HepG2 (cell line): ENCODE measurements at regions not wholly inside any gene's neighbourhood (a gene's known extent, or its start where the extent isn't known, plus 50 kb on each side); places are given as distances from the start of the nearest gene placed in this dataset.

Experiments
- ATAC-seq: fragments of 200-7000 bp; cut with Tn5 transposase; 3 replicates; pipeline ENCODE4 v1.9.1; 2020; ENCODE audit warnings: mild to moderate bottlenecking, moderate library complexity
- BruUV-seq: library from RNA; stranded (reverse); fragments of 400-500 nt; replicated peaks from 2 replicates; lab custom pipeline; 2021; lab: Mats Ljungman, UMichigan
- CTCF ChIA-PET: fragments of 300-600 bp; formaldehyde crosslinking; extraction: SDS; loops from one replicate; lab custom pipeline; 2021; ENCODE audit warnings: low total read pairs, inconsistent platforms, low intra/inter-chr PET ratio; lab: Yijun Ruan, JAX
- POLR2A ChIA-PET: fragments of 350-600 bp; sonication (Branson Sonifier 250); formaldehyde crosslinking; loops from one replicate; lab custom pipeline; 2020; ENCODE audit warnings: antibody characterized with exemption, inconsistent platforms; lab: Yijun Ruan, JAX
- DNase-seq: peaks from one replicate; pipeline ENCODE4 v3.0.0-alpha.2; 2015; ENCODE audit warnings: low spot score
- FAIRE-seq: peaks from 3 replicates; lab custom pipeline; 2011; peaks lifted over from hg19 to GRCh38; lab: Jason Lieb, UNC
- H2AFZ ChIP-seq: one replicate; pipeline ENCODE4 v1.6.1; 2011; ENCODE audit warnings: low read length, inconsistent platforms
- H3K27ac ChIP-seq: fragments of 300-600 bp; 3 replicates; pipeline ENCODE4 v1.8.0; 2011; ENCODE audit warnings: mixed run types, mild to moderate bottlenecking, mixed read lengths, low read length, inconsistent platforms; ENCODE audit not compliant: insufficient read depth; ENCODE audit errors: extremely low read length
- H3K27me3 ChIP-seq, 2 experiments: fragments of 200-600 bp in 1 of 2; 2 replicates in 1 of 2; 3 replicates in 1 of 2; pipeline versions ENCODE4 v1.6.0 to v1.8.0; 2011; ENCODE audit warnings: low read length in 2 of 2, mild to moderate bottlenecking in 2 of 2, moderate library complexity in 2 of 2, inconsistent platforms in 1 of 2; ENCODE audit not compliant: insufficient read depth in 2 of 2, control insufficient read depth in 1 of 2
- H3K36me3 ChIP-seq, 2 experiments: fragments of 200-600 bp in 1 of 2; replicated peaks in 1 of 2; 2 replicates in 1 of 2; 3 replicates in 1 of 2; pipeline versions ENCODE4 v1.5.1 to v1.8.0; 2011; ENCODE audit warnings: low read length in 2 of 2, inconsistent platforms in 1 of 2; ENCODE audit not compliant: insufficient read depth in 2 of 2, control insufficient read depth in 1 of 2
- H3K4me1 ChIP-seq: 2 replicates; pipeline ENCODE4 v1.5.1; 2012; ENCODE audit warnings: low read length, inconsistent platforms; ENCODE audit not compliant: insufficient read depth
- H3K4me2 ChIP-seq: 2 replicates; pipeline ENCODE4 v1.6.0; 2011; ENCODE audit warnings: low read depth, low read length, inconsistent platforms
- H3K4me3 ChIP-seq, 3 experiments: fragments of 200-600 bp in 1 of 3; sonication (generic), shearing (Covaris generic) in 1 of 3; replicated peaks in 1 of 3; 2 replicates each; pipeline ENCODE4 v1.5.1; 2011 to 2016; ENCODE audit warnings: low read length in 3 of 3, inconsistent platforms in 2 of 3, low read depth in 2 of 3, mild to moderate bottlenecking in 2 of 3, control low read depth in 1 of 3, mixed read lengths in 1 of 3; ENCODE audit not compliant: insufficient read depth in 1 of 3
- H3K79me2 ChIP-seq: one replicate; pipeline ENCODE4 v1.6.1; 2011; ENCODE audit warnings: low read length, inconsistent platforms; ENCODE audit not compliant: insufficient read depth
- H3K9ac ChIP-seq: 2 replicates; pipeline ENCODE4 v1.6.0; 2011; ENCODE audit warnings: mild to moderate bottlenecking, low read depth, low read length, inconsistent platforms; ENCODE audit not compliant: insufficient read depth
- H3K9me3 ChIP-seq: 2 replicates; pipeline ENCODE4 v1.5.1; 2012; ENCODE audit warnings: mild to moderate bottlenecking, low read length
- H4K20me1 ChIP-seq: 2 replicates; pipeline ENCODE4 v1.6.0; 2011; ENCODE audit warnings: inconsistent platforms, mild to moderate bottlenecking, low read length, moderate library complexity; ENCODE audit not compliant: insufficient read depth
- CBX5 ChIP-seq: sonication (generic); formaldehyde crosslinking; IDR thresholded peaks from 2 replicates; pipeline ENCODE4 v1.4.0; 2020; ENCODE audit warnings: missing genetic modification reagents, borderline replicate concordance
- HNRNPK ChIP-seq: fragments of 200-400 bp; formaldehyde crosslinking; IDR thresholded peaks from 2 replicates; pipeline ENCODE4 v1.6.1; 2018; ENCODE audit warnings: low read length, low read depth, moderate library complexity, mild to moderate bottlenecking; ENCODE audit not compliant: poor library complexity, severe bottlenecking
- HNRNPL ChIP-seq: fragments of 200-400 bp; formaldehyde crosslinking; IDR thresholded peaks from 2 replicates; pipeline ENCODE4 v1.6.1; 2017; ENCODE audit warnings: mild to moderate bottlenecking, low read depth, low read length
- KMT2B ChIP-seq: IDR thresholded peaks from 2 replicates; pipeline ENCODE4 v1.6.1; 2016; ENCODE audit warnings: missing genetic modification reagents, missing compliant biosample characterization
- PCBP1 ChIP-seq: fragments of 200-400 bp; formaldehyde crosslinking; IDR thresholded peaks from 2 replicates; pipeline ENCODE4 v1.6.1; 2017; ENCODE audit warnings: mild to moderate bottlenecking, low read depth, low read length, borderline replicate concordance
- POLR2AphosphoS2 ChIP-seq: IDR thresholded peaks from 2 replicates; pipeline ENCODE4 v1.6.1; 2011; ENCODE audit warnings: low read depth, low read length, improper control_type of control experiment
- TMF1 ChIP-seq: sonication (generic); formaldehyde crosslinking; IDR thresholded peaks from 2 replicates; pipeline ENCODE4 v1.8.1; 2022; ENCODE audit warnings: low read depth, missing genetic modification reagents
- YEATS2 ChIP-seq: sonication (generic); formaldehyde crosslinking; IDR thresholded peaks from 2 replicates; pipeline ENCODE4 v1.4.0; 2020; ENCODE audit warnings: missing genetic modification reagents, borderline replicate concordance
- ZNF30 ChIP-seq: sonication (generic); formaldehyde crosslinking; IDR thresholded peaks from 2 replicates; pipeline ENCODE4 v1.5.0; 2020; ENCODE audit warnings: mild to moderate bottlenecking, missing genetic modification reagents
- ZNF350 ChIP-seq: sonication (generic); formaldehyde crosslinking; IDR thresholded peaks from 2 replicates; pipeline ENCODE4 v1.4.0; 2020; ENCODE audit warnings: mild to moderate bottlenecking, low read depth, missing genetic modification reagents, borderline replicate concordance
- ZNF550 ChIP-seq: sonication (generic); formaldehyde crosslinking; IDR thresholded peaks from 2 replicates; pipeline ENCODE4 v1.4.0; 2020; ENCODE audit warnings: mild to moderate bottlenecking, missing genetic modification reagents, borderline replicate concordance
- ZNF784 ChIP-seq: sonication (generic); formaldehyde crosslinking; IDR thresholded peaks from 2 replicates; pipeline ENCODE4 v1.5.1; 2020; ENCODE audit warnings: missing genetic modification reagents, mild to moderate bottlenecking, borderline replicate concordance
- ZSCAN20 ChIP-seq: sonication (generic); formaldehyde crosslinking; IDR thresholded peaks from 2 replicates; pipeline ENCODE4 v1.4.0; 2020; ENCODE audit warnings: missing genetic modification reagents, mild to moderate bottlenecking, borderline replicate concordance
- ZSCAN22 ChIP-seq: sonication (generic); formaldehyde crosslinking; IDR thresholded peaks from 2 replicates; pipeline ENCODE4 v1.4.0; 2020; ENCODE audit warnings: mild to moderate bottlenecking, missing genetic modification reagents
- ZXDC ChIP-seq: sonication (generic); formaldehyde crosslinking; IDR thresholded peaks from 2 replicates; pipeline ENCODE4 v1.5.0; 2020; ENCODE audit warnings: mild to moderate bottlenecking, missing genetic modification reagents
- WGBS: methylation state at CpG from one replicate; pipeline ENCODE4 v1.1.6; 2017; ENCODE audit warnings: low lambda C conversion rate; 5-methylcytosine and 5-hydroxymethylcytosine counted together
- in situ Hi-C: cut with HindIII; loops from 2 replicates; pipeline ENCODE4 v1.10.0; 2017; ENCODE audit warnings: low pct_unique_long_range_greater_than_20kb; ENCODE audit not compliant: extremely low pct_ligation_motif_present
- intact Hi-C: fragments of 100-400 bp; cut with micrococcal nuclease; formaldehyde crosslinking; loops from one replicate; pipeline ENCODE4 v1.10.0; 2022; ENCODE audit not compliant: unreplicated experiment

- peaks cover 4 to 11% of the 10 kb centered on the region in 2 experiments; a peak in 1 of 5 replicates for H3K27me3 ChIP-seq
- DNase-seq, result no peak
- ChIA-PET CTCF (no interaction called here), POLR2A (no interaction called here)
- 3% methylated on average over 2 of the region's 2 CpGs for WGBS
- in situ Hi-C loops (no loop called here), intact Hi-C loops (no loop called here)
- H3K4me2 ChIP-seq, result no peak overlapping the region
- no peak overlapping the region for H3K9ac ChIP-seq
- no peaks in the 10 kb centered on the region for H4K20me1 ChIP-seq
- BruUV-seq, result no TSS peak
- no peaks in the 10 kb centered on the region for H3K79me2 ChIP-seq
- H2AFZ ChIP-seq, result no peak overlapping the region
- no peak for FAIRE-seq
- no peaks in the 10 kb centered on the region for H3K9me3 ChIP-seq
- no peak for ATAC-seq
- H3K4me1 ChIP-seq, result no peaks in the 10 kb centered on the region
- TF ChIP-seq HNRNPL (no peak), KMT2B (no peak), ZNF550 (CRISPR knock-in tag) (no peak), ZNF30 (CRISPR knock-in tag) (no peak)
- no peaks in the 10 kb centered on the region for H3K36me3 ChIP-seq
- no peak overlapping the region for H3K27ac ChIP-seq
- H3K4me3 ChIP-seq, result no peak overlapping the region
Measured at GRCh38 chr20:24136659-24137246, 148.2 kb upstream of the GGTLC1 start.

GRCh38 chr20:24135781-24136180, 147.2 kb upstream of the GGTLC1 start:
- Histone ChIP-seq H3K36me3 (no peaks in the 10 kb centered on the region), H4K20me1 (no peaks in the 10 kb centered on the region), H3K27ac (no peak overlapping the region), H3K9me3 (no peaks in the 10 kb centered on the region), H3K9ac (no peak overlapping the region), H2AFZ (no peak overlapping the region), H3K79me2 (no peaks in the 10 kb centered on the region), H3K4me1 (no peaks in the 10 kb centered on the region), H3K27me3 (peaks cover 4 to 11% of the 10 kb centered on the region in 2 experiments; a peak in 1 of 5 replicates), H3K4me2 (no peak overlapping the region), H3K4me3 (no peak overlapping the region)
- ChIA-PET POLR2A (no interaction called here), CTCF (no interaction called here)
- FAIRE-seq (no peak), DNase-seq (no peak), ATAC-seq (no peak)
- WGBS, result 29% methylated on average over 12 of the region's 12 CpGs
- in situ Hi-C loops, result no loop called here
- BruUV-seq, result no TSS peak
- intact Hi-C loops, result no loop called here
- no peak for TF ChIP-seq PCBP1
- no peak for TF ChIP-seq ZSCAN20 (CRISPR knock-in tag)
- TF ChIP-seq ZSCAN22 (CRISPR knock-in tag), result no peak
- TF ChIP-seq TMF1 (CRISPR knock-in tag), result no peak
- no peak for TF ChIP-seq HNRNPK
- TF ChIP-seq YEATS2 (CRISPR knock-in tag), result no peak
- no peak for TF ChIP-seq ZXDC (CRISPR knock-in tag)
- TF ChIP-seq ZNF784 (CRISPR knock-in tag), result no peak
- no peak for TF ChIP-seq POLR2AphosphoS2
- no peak for TF ChIP-seq ZNF350 (CRISPR knock-in tag)
- no peak for TF ChIP-seq CBX5 (CRISPR knock-in tag)
